Panc1 (cell line): ENCODE measurements at regions not wholly inside any gene's neighbourhood (a gene's known extent, or its start where the extent isn't known, plus 50 kb on each side); places are given as distances from the start of the nearest gene placed in this dataset.

Experiments used
- ATAC-seq: fragments of 200-7000 bp; cut with Tn5 transposase; 2 replicates; pipeline ENCODE4 v1.9.1; 2020; ENCODE audit warnings: mild to moderate bottlenecking, moderate library complexity
- BruUV-seq: library from RNA; stranded (reverse); fragments of 400-500 nt; replicated peaks from 2 replicates; lab custom pipeline; 2021; lab: Mats Ljungman, UMichigan
- CTCF ChIA-PET: fragments of 300-600 bp; sonication (Branson Sonifier 250); formaldehyde crosslinking; loops from one replicate; lab custom pipeline; 2022; ENCODE audit warnings: antibody characterized with exemption; lab: Charles Lee
- POLR2A ChIA-PET: fragments of 300-600 bp; sonication (Branson Sonifier 250); formaldehyde crosslinking; loops from one replicate; lab custom pipeline; 2022; ENCODE audit warnings: antibody characterized with exemption; lab: Charles Lee
- DNase-seq: peaks from one replicate; pipeline ENCODE4 v3.0.0-alpha.2; 2010; ENCODE audit warnings: low read depth, low spot score
- H3K27ac ChIP-seq: 2 replicates; pipeline ENCODE4 v1.5.1; 2011; ENCODE audit warnings: mild to moderate bottlenecking, low read length, inconsistent platforms
- H3K27me3 ChIP-seq: fragments of 200-500 bp; sonication (Bioruptor generic); 2 replicates; pipeline ENCODE4 v1.6.0; 2014; ENCODE audit warnings: low read length, inconsistent platforms; ENCODE audit not compliant: control insufficient read depth, insufficient read depth
- H3K36me3 ChIP-seq: fragments of 200-500 bp; sonication (Bioruptor generic); 2 replicates; pipeline ENCODE4 v1.5.1; 2014; ENCODE audit warnings: inconsistent platforms, mild to moderate bottlenecking, low read length, moderate library complexity; ENCODE audit not compliant: control insufficient read depth, insufficient read depth
- H3K4me1 ChIP-seq: 2 replicates; pipeline ENCODE4 v1.5.1; 2011; ENCODE audit warnings: inconsistent platforms, mild to moderate bottlenecking, low read length, moderate library complexity; ENCODE audit not compliant: control insufficient read depth, insufficient read depth
- H3K4me3 ChIP-seq, 2 experiments: 2 replicates each; pipeline ENCODE4 v1.5.1; 2011 to 2012; ENCODE audit warnings: low read depth in 2 of 2, low read length in 2 of 2, mild to moderate bottlenecking in 2 of 2, inconsistent platforms in 1 of 2, moderate library complexity in 1 of 2
- H3K9me3 ChIP-seq: fragments of 200-500 bp; sonication (Bioruptor generic); 2 replicates; pipeline ENCODE4 v1.5.1; 2014; ENCODE audit warnings: low read depth, mild to moderate bottlenecking, inconsistent platforms, low read length, moderate library complexity; ENCODE audit not compliant: control insufficient read depth, insufficient read depth
- CTCF ChIP-seq: fragments of 450-650 bp; IDR thresholded peaks from 2 replicates; pipeline ENCODE4 v1.5.1; 2017; ENCODE audit warnings: mild to moderate bottlenecking
- POLR2AphosphoS5 ChIP-seq: IDR thresholded peaks from 2 replicates; pipeline ENCODE4 v1.6.1; 2012; ENCODE audit warnings: mild to moderate bottlenecking, low read depth, low read length, moderate library complexity
- REST ChIP-seq, 2 experiments: IDR thresholded peaks; 2 replicates each; pipeline ENCODE4 v1.6.1; 2011 to 2012; ENCODE audit warnings: low read depth in 2 of 2, control low read depth in 1 of 2, low read length in 1 of 2, mild to moderate bottlenecking in 1 of 2, moderate library complexity in 1 of 2; ENCODE audit not compliant: insufficient read depth in 1 of 2
- SIN3A ChIP-seq: IDR thresholded peaks from 2 replicates; pipeline ENCODE4 v1.6.1; 2012; ENCODE audit warnings: low read depth, mild to moderate bottlenecking, low read length, moderate library complexity, borderline replicate concordance; ENCODE audit not compliant: insufficient read depth
- TCF7L2 ChIP-seq: IDR thresholded peaks from 2 replicates; pipeline ENCODE4 v1.6.1; 2011; ENCODE audit warnings: mild to moderate bottlenecking, low read depth, low read length, inconsistent platforms
- in situ Hi-C: cut with HindIII; loops from 2 replicates; pipeline ENCODE4 v1.10.0; 2016; ENCODE audit warnings: low sequenced_read_pairs, low pct_unique_long_range_greater_than_20kb
- intact Hi-C: fragments of 100-400 bp; cut with micrococcal nuclease; formaldehyde crosslinking; loops from one replicate; pipeline ENCODE4 v1.10.0; 2022; ENCODE audit not compliant: unreplicated experiment

GRCh38 chr9:629146-629545 lies 212.4 kb upstream of the DMRT1 start:
- H3K36me3 ChIP-seq: no peaks in the 10 kb centered on the region
- H3K27ac ChIP-seq: no peak overlapping the region
- CTCF ChIA-PET: no interaction called here
- intact Hi-C loops: no loop called here
- POLR2A ChIA-PET: no interaction called here
- H3K27me3 ChIP-seq: no peaks in the 10 kb centered on the region
- no peak overlapping the region for H3K4me3 ChIP-seq
- BruUV-seq: no TSS peak
- no peaks in the 10 kb centered on the region for H3K4me1 ChIP-seq
- ATAC-seq (no peak), DNase-seq (no peak)
- in situ Hi-C loops: no loop called here
- no peak for TF ChIP-seq SIN3A
- TF ChIP-seq POLR2AphosphoS5: no peak
- no peak for TF ChIP-seq TCF7L2
- TF ChIP-seq CTCF: no peak
- TF ChIP-seq REST (IDR thresholded peaks at IDR 0.05; ENCODE audit: insufficient read depth in 1 of 2, low read depth in 2 of 2, low read length in 1 of 2): no peak
- H3K9me3 ChIP-seq: no peaks in the 10 kb centered on the region

GRCh38 chr9:630817-631216 lies 210.7 kb upstream of the DMRT1 start:
- in situ Hi-C loops (no loop called here), intact Hi-C loops (no loop called here)
- TF ChIP-seq POLR2AphosphoS5 (no peak), SIN3A (no peak), TCF7L2 (no peak), CTCF (no peak), REST (IDR thresholded peaks at IDR 0.05; ENCODE audit: insufficient read depth in 1 of 2, low read depth in 2 of 2, low read length in 1 of 2) (no peak)
- CTCF ChIA-PET: no interaction called here
- no peak for ATAC-seq
- Histone ChIP-seq H3K27me3 (no peaks in the 10 kb centered on the region), H3K36me3 (no peaks in the 10 kb centered on the region), H3K4me1 (no peaks in the 10 kb centered on the region), H3K4me3 (no peak overlapping the region), H3K27ac (no peak overlapping the region), H3K9me3 (no peaks in the 10 kb centered on the region)
- no TSS peak for BruUV-seq
- DNase-seq: no peak
- POLR2A ChIA-PET: no interaction called here
